HS-27A (cell line): ENCODE measurements at regions not wholly inside any gene's neighbourhood (a gene's known extent, or its start where the extent isn't known, plus 50 kb on each side); places are given as distances from the start of the nearest gene placed in this dataset.

ENCODE experiments used
- DNase-seq: peaks from one replicate; pipeline ENCODE4 v3.0.0-alpha.2; 2012; ENCODE audit warnings: low read depth, missing footprints

- DNase-seq: no peak
These were observed 111.9 kb upstream of the AGTR1 start for GRCh38 chr3:148585671-148586379.

GRCh38 chr3:148588291-148588690, 109.4 kb upstream of the AGTR1 start:
- DNase-seq: no peak

- no peak for DNase-seq
These were observed 106.2 kb upstream of the AGTR1 start for GRCh38 chr3:148591525-148591924.

GRCh38 chr3:148598619-148599018, 99.1 kb upstream of the AGTR1 start:
- DNase-seq: no peak

GRCh38 chr3:148599481-148599880, 98.2 kb upstream of the AGTR1 start:
- no peak for DNase-seq

- no peak for DNase-seq
These were observed 97.3 kb upstream of the AGTR1 start for GRCh38 chr3:148600440-148600839.

GRCh38 chr3:148600902-148601765, 96.6 kb upstream of the AGTR1 start:
- no peak for DNase-seq

GRCh38 chr3:148601766-148602685, 95.7 kb upstream of the AGTR1 start:
- no peak for DNase-seq

GRCh38 chr3:148604270-148605085, 93.2 kb upstream of the AGTR1 start:
- DNase-seq: peak; percentile 20

GRCh38 chr3:148605521-148605920, 92.2 kb upstream of the AGTR1 start:
- DNase-seq: no peak

- DNase-seq: no peak
These were observed 90.7 kb upstream of the AGTR1 start for GRCh38 chr3:148606979-148607378.

GRCh38 chr3:148607491-148607890, 90.2 kb upstream of the AGTR1 start:
- no peak for DNase-seq

GRCh38 chr3:148612278-148612677, 85.4 kb upstream of the AGTR1 start:
- no peak for DNase-seq

GRCh38 chr3:148615382-148615781, 82.3 kb upstream of the AGTR1 start:
- DNase-seq: no peak

- DNase-seq: no peak
These were observed 72.5 kb upstream of the AGTR1 start for GRCh38 chr3:148625095-148625736.

GRCh38 chr3:148625991-148626390, 71.7 kb upstream of the AGTR1 start:
- no peak for DNase-seq

- DNase-seq: no peak
These were observed 68.7 kb upstream of the AGTR1 start for GRCh38 chr3:148629006-148629405.

GRCh38 chr3:148631124-148631903, 66.4 kb upstream of the AGTR1 start:
- no peak for DNase-seq

- no peak for DNase-seq
These were observed 56.0 kb upstream of the AGTR1 start for GRCh38 chr3:148641722-148642121.

- no peak for DNase-seq
These were observed 55.5 kb upstream of the AGTR1 start for GRCh38 chr3:148642214-148642613.
